SK-N-SH (cell line): ENCODE measurements at regions not wholly inside any gene's neighbourhood (a gene's known extent, or its start where the extent isn't known, plus 50 kb on each side); places are given as distances from the start of the nearest gene placed in this dataset.

ENCODE experiments used
- CTCF ChIA-PET: fragments of 300-600, 350-600 bp; formaldehyde crosslinking; extraction: SDS; loops from one replicate; lab custom pipeline; 2021; lab: Yijun Ruan, JAX
- POLR2A ChIA-PET: fragments of 350-600 bp; sonication (Branson Sonifier 250); formaldehyde crosslinking; extraction: SDS; loops from one replicate; lab custom pipeline; 2020; ENCODE audit warnings: antibody characterized with exemption, inconsistent platforms; lab: Yijun Ruan, JAX
- DNase-seq: peaks from one replicate; pipeline ENCODE4 v3.0.0; 2012
- H2AFZ ChIP-seq: fragments of 200-600 bp; sonication (generic); 2 replicates; pipeline ENCODE4 v1.8.1; 2016; ENCODE audit warnings: antibody characterized with exemption, mild to moderate bottlenecking, low read depth
- H3F3A ChIP-seq: fragments of 200-600 bp; sonication (generic); replicated peaks from 2 replicates; pipeline ENCODE3; 2016; ENCODE audit warnings: antibody characterized with exemption, mild to moderate bottlenecking; ENCODE audit not compliant: insufficient read depth
- H3K27ac ChIP-seq, 2 experiments: fragments of 200-500 bp in 1 of 2; fragments of 200-600 bp in 1 of 2; sonication (Bioruptor generic) in 1 of 2; sonication (generic), shearing (Covaris generic) in 1 of 2; 2 replicates each; pipeline versions ENCODE4 v1.5.1 to v1.6.1; 2014 to 2016; ENCODE audit warnings: low read depth in 2 of 2, inconsistent platforms in 1 of 2, low read length in 1 of 2, mild to moderate bottlenecking in 1 of 2, mixed read lengths in 1 of 2
- H3K27me3 ChIP-seq: fragments of 200-600 bp; sonication (generic), shearing (Covaris generic); 2 replicates; pipeline ENCODE4 v1.6.1; 2016; ENCODE audit warnings: mixed run types; ENCODE audit not compliant: insufficient read depth
- H3K36me3 ChIP-seq, 2 experiments: fragments of 200-500 bp in 1 of 2; fragments of 200-600 bp in 1 of 2; sonication (Bioruptor generic) in 1 of 2; sonication (generic) in 1 of 2; replicated peaks in 1 of 2; 2 replicates each; pipeline versions ENCODE3 to v1.5.1; 2014 to 2016; ENCODE audit warnings: low read length in 1 of 2, mild to moderate bottlenecking in 1 of 2; ENCODE audit not compliant: insufficient read depth in 2 of 2, control insufficient read depth in 1 of 2
- H3K4me1 ChIP-seq, 2 experiments: fragments of 200-500 bp in 1 of 2; fragments of 200-600 bp in 1 of 2; sonication (Bioruptor generic) in 1 of 2; sonication (generic), shearing (Covaris generic) in 1 of 2; 2 replicates each; pipeline versions ENCODE4 v1.5.1 to v1.6.1; 2014 to 2016; ENCODE audit warnings: low read depth in 1 of 2, low read length in 1 of 2, mixed run types in 1 of 2; ENCODE audit not compliant: insufficient read depth in 2 of 2, control insufficient read depth in 1 of 2
- H3K4me2 ChIP-seq: fragments of 200-600 bp; sonication (generic), shearing (Covaris generic); 2 replicates; pipeline ENCODE4 v1.6.1; 2017; ENCODE audit warnings: mixed run types
- H3K4me3 ChIP-seq, 2 experiments: fragments of 200-500 bp in 1 of 2; fragments of 200-600 bp in 1 of 2; sonication (Bioruptor generic) in 1 of 2; sonication (generic), shearing (Covaris generic) in 1 of 2; 2 replicates each; pipeline versions ENCODE4 v1.5.1 to v1.8.1; 2014 to 2016; ENCODE audit warnings: low read depth in 2 of 2, inconsistent platforms in 1 of 2, low read length in 1 of 2, mild to moderate bottlenecking in 1 of 2, mixed read lengths in 1 of 2, moderate library complexity in 1 of 2
- H3K79me2 ChIP-seq: fragments of 200-600 bp; sonication (generic); 2 replicates; pipeline ENCODE4 v1.8.1; 2017; ENCODE audit warnings: mild to moderate bottlenecking; ENCODE audit not compliant: insufficient read depth
- H3K9ac ChIP-seq: fragments of 200-600 bp; sonication (generic); 2 replicates; pipeline ENCODE4 v1.6.1; 2017; ENCODE audit warnings: mixed run types
- H3K9me2 ChIP-seq: fragments of 200-600 bp; sonication (generic); 2 replicates; pipeline ENCODE4 v1.6.1; 2017; ENCODE audit warnings: mixed run types
- H3K9me3 ChIP-seq: fragments of 200-600 bp; sonication (generic); 2 replicates; pipeline ENCODE4 v1.6.1; 2017; ENCODE audit warnings: mixed run types, mild to moderate bottlenecking, moderate library complexity
- H4K20me1 ChIP-seq: fragments of 200-600 bp; sonication (generic); 2 replicates; pipeline ENCODE4 v1.6.1; 2017; ENCODE audit warnings: mild to moderate bottlenecking, mixed run types; ENCODE audit not compliant: insufficient read depth
- ELF1 ChIP-seq: IDR thresholded peaks from 2 replicates; pipeline ENCODE4 v1.4.0; 2012
- FOXJ3 ChIP-seq: sonication (generic); formaldehyde crosslinking; IDR thresholded peaks from 2 replicates; pipeline ENCODE4 v1.5.1; 2020; ENCODE audit warnings: mild to moderate bottlenecking, missing genetic modification reagents
- GABPA ChIP-seq: IDR thresholded peaks from 2 replicates; pipeline ENCODE4 v1.4.0; 2012; ENCODE audit warnings: low read depth, mild to moderate bottlenecking
- GATA2 ChIP-seq: sonication (generic); formaldehyde crosslinking; IDR thresholded peaks from 2 replicates; pipeline ENCODE4 v1.5.0; 2020; ENCODE audit warnings: mild to moderate bottlenecking, missing genetic modification reagents
- MXI1 ChIP-seq: IDR thresholded peaks from 2 replicates; pipeline ENCODE4 v1.6.1; 2012; ENCODE audit warnings: mild to moderate bottlenecking, low read depth, low read length, improper control_type of control experiment
- NRF1 ChIP-seq: IDR thresholded peaks from 2 replicates; pipeline ENCODE4 v1.6.1; 2012; ENCODE audit warnings: low read depth, mild to moderate bottlenecking, low read length
- POLR2AphosphoS5 ChIP-seq: IDR thresholded peaks from 2 replicates; pipeline ENCODE4 v1.6.1; 2012; ENCODE audit warnings: low read depth, low read length
- RAD21 ChIP-seq: IDR thresholded peaks from 2 replicates; pipeline ENCODE4 v1.6.1; 2012; ENCODE audit warnings: mild to moderate bottlenecking, low read length
- REST ChIP-seq: IDR thresholded peaks from 2 replicates; pipeline ENCODE4 v1.6.1; 2012; ENCODE audit warnings: mild to moderate bottlenecking, low read depth, low read length, moderate library complexity
- SMC3 ChIP-seq: IDR thresholded peaks from 2 replicates; pipeline ENCODE4 v1.6.1; 2012; ENCODE audit warnings: low read depth, low read length, improper control_type of control experiment
- WGBS: methylation state at CpG from one replicate; pipeline ENCODE4 v1.1.6; 2017; ENCODE audit warnings: low lambda C conversion rate; 5-methylcytosine and 5-hydroxymethylcytosine counted together
- TF ChIP-seq, protein P1 (sequence below): fragments of 150-350 bp; IDR thresholded peaks from 2 replicates; pipeline ENCODE4 v1.6.1; 2016; ENCODE audit warnings: mild to moderate bottlenecking, low read depth, low read length
- TF ChIP-seq, protein P2 (sequence below): fragments of 200-600 bp; sonication (generic); IDR thresholded peaks from 2 replicates; pipeline ENCODE4 v1.6.1; 2017; ENCODE audit warnings: antibody characterized with exemption, mild to moderate bottlenecking, moderate library complexity
- TF ChIP-seq, protein P3 (sequence below): IDR thresholded peaks from 2 replicates; pipeline ENCODE4 v1.4.0; 2012; ENCODE audit warnings: low read depth

- Histone ChIP-seq H2AFZ (no peak overlapping the region), H3K9me3 (no peaks in the 10 kb centered on the region), H3K27ac (peak overlapping the region in 1 of 2 experiments; percentile 22; a peak in 1 of 4 replicates), H3K9ac (no peak overlapping the region), H4K20me1 (no peaks in the 10 kb centered on the region), H3K4me3 (no peak overlapping the region), H3F3A (no peaks in the 10 kb centered on the region), H3K27me3 (no peaks in the 10 kb centered on the region), H3K4me1 (peaks cover 0 to 10% of the 10 kb centered on the region in 2 experiments; a peak in 2 of 4 replicates), H3K4me2 (no peak overlapping the region), H3K9me2 (no peaks in the 10 kb centered on the region), H3K36me3 (no peaks in the 10 kb centered on the region), H3K79me2 (no peaks in the 10 kb centered on the region)
- WGBS = 6% methylated on average over 2 of the region's 2 CpGs
- CTCF ChIA-PET = interaction anchor here (0.7 to 5.4 kb wide), 21 partner anchors 9 to 625 kb away, joined by 3 to 47 read pairs (median 5); no protein-coding TSS in a partner anchor
- TF ChIP-seq, protein P1, sequence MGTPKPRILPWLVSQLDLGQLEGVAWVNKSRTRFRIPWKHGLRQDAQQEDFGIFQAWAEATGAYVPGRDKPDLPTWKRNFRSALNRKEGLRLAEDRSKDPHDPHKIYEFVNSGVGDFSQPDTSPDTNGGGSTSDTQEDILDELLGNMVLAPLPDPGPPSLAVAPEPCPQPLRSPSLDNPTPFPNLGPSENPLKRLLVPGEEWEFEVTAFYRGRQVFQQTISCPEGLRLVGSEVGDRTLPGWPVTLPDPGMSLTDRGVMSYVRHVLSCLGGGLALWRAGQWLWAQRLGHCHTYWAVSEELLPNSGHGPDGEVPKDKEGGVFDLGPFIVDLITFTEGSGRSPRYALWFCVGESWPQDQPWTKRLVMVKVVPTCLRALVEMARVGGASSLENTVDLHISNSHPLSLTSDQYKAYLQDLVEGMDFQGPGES = no peak
- TF ChIP-seq GATA2 (CRISPR knock-in tag) = peak; percentile 43; the same call in 1 of the 2 replicates
- DNase-seq = no peak
- POLR2A ChIA-PET = no interaction called here
These were observed 84.6 kb upstream of the SPTLC3 start for GRCh38 chr20:12924126-12924525.

DNA sequence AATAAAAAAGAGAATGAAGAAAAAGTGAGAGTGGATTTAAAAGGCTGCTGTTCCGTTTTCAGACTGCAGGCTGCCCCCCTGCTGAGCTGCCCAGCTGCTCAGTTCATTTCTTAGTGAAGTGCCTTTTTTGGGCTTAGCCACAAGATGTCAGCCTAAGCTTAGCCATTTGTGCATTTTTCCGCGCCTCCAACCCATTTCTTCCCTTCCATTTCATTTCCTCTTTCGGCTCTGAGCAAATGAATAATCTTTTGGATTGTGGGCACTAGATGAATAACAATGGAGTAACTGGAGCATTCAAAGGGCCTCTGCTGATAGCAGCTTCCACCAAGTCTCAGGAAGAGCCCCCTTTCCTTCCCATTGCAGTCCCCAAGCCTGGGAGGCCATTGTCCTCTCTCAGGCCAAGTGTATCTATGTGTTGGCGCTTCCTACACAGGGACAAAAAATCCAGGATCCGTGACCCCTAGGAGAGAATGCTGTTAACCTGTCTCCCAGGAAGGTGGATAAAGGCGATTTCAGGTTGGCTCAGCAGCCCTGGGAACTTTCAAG lies 83.5 kb upstream of the SPTLC3 start:
- Histone ChIP-seq H3K4me2 (no peak overlapping the region), H3K4me3 (peak overlapping the region in 1 of 2 experiments; percentile 37; a peak in 1 of 4 replicates), H3K9me3 (no peaks in the 10 kb centered on the region), H3K79me2 (no peaks in the 10 kb centered on the region), H2AFZ (no peak overlapping the region), H3K9me2 (no peaks in the 10 kb centered on the region), H3K4me1 (peaks cover 0 to 10% of the 10 kb centered on the region in 2 experiments; a peak in 2 of 4 replicates), H3K9ac (no peak overlapping the region), H4K20me1 (no peaks in the 10 kb centered on the region), H3F3A (no peaks in the 10 kb centered on the region), H3K27ac (no peak overlapping the region), H3K27me3 (no peaks in the 10 kb centered on the region), H3K36me3 (no peaks in the 10 kb centered on the region)
- POLR2A ChIA-PET = no interaction called here
- 22% methylated on average over 7 of the region's 7 CpGs for WGBS
- DNase-seq = peak; percentile 66
- CTCF ChIA-PET = interaction anchor here (0.5 to 5.4 kb wide), 32 partner anchors 10 to 623 kb away, joined by 3 to 47 read pairs (median 4); no protein-coding TSS in a partner anchor
- TF ChIP-seq NRF1 (no peak), FOXJ3 (CRISPR knock-in tag) (no peak), ELF1 (no peak), GATA2 (CRISPR knock-in tag) (no peak), GABPA (no peak), REST (no peak), SMC3 (peak; percentile 53), MXI1 (no peak), POLR2AphosphoS5 (no peak), RAD21 (peak; percentile 91)
- TF ChIP-seq, protein P2, sequence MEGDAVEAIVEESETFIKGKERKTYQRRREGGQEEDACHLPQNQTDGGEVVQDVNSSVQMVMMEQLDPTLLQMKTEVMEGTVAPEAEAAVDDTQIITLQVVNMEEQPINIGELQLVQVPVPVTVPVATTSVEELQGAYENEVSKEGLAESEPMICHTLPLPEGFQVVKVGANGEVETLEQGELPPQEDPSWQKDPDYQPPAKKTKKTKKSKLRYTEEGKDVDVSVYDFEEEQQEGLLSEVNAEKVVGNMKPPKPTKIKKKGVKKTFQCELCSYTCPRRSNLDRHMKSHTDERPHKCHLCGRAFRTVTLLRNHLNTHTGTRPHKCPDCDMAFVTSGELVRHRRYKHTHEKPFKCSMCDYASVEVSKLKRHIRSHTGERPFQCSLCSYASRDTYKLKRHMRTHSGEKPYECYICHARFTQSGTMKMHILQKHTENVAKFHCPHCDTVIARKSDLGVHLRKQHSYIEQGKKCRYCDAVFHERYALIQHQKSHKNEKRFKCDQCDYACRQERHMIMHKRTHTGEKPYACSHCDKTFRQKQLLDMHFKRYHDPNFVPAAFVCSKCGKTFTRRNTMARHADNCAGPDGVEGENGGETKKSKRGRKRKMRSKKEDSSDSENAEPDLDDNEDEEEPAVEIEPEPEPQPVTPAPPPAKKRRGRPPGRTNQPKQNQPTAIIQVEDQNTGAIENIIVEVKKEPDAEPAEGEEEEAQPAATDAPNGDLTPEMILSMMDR = peak; percentile 49
- TF ChIP-seq, protein P3, sequence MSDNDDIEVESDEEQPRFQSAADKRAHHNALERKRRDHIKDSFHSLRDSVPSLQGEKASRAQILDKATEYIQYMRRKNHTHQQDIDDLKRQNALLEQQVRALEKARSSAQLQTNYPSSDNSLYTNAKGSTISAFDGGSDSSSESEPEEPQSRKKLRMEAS = no peak
